Daoy (cell line): ENCODE measurements at regions not wholly inside any gene's neighbourhood (a gene's known extent, or its start where the extent isn't known, plus 50 kb on each side); places are given as distances from the start of the nearest gene placed in this dataset.
"Not testable (repeated sequence)": the region's sequence is repeated elsewhere in the genome, so short reads cannot be mapped to it uniquely, and the experiment has no call there.

Source experiments
- DNase-seq: peaks from one replicate; pipeline ENCODE4 v3.0.0-alpha.2; 2015; ENCODE audit warnings: low read depth

- DNase-seq = peak; percentile 57
Measured at GRCh38 chr12:67077617-67078016, 191.5 kb upstream of the CAND1 start.

DNA sequence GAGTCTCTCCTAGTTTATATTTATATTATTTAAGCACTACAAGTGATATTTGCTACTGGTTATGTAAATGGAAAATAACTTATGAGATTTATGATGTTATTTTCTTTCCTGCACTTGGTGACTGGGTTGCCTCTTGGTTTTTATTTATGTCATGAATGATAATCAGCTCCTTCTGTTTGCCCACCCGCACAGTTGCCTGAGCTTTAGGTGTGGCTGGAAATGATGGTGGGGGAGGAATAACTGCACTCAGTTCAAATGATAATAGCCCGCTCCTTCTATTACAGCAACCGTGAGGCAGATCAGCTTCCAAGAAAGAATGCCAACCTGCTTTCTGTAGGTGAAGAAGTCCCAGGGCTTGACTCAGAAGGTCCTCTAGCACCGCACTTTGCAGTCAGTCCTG is 190.2 kb upstream of the CAND1 start:
- DNase-seq = no peak

DNA sequence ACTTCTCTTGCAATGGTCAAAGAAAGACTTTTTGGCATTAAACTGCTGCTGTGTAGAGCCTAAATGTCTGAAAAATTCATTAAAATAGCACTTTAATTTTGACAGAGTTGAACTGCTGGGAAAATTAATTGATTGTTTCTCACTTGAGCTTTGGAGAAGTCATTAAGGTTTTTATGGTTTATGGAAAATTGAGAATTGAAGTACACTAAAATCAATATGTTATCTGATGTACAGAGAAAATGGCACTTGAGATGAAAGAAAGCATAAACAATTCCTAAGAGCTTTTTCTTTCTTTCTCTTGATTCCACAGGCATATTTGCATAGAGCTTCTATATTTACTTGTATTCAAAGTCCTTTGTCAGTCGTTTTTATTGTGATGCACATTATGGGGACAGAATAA is 188.5 kb upstream of the CAND1 start:
- DNase-seq = no peak

GRCh38 chr12:67082221-67082620 is 186.9 kb upstream of the CAND1 start:
- DNase-seq = no peak

DNA sequence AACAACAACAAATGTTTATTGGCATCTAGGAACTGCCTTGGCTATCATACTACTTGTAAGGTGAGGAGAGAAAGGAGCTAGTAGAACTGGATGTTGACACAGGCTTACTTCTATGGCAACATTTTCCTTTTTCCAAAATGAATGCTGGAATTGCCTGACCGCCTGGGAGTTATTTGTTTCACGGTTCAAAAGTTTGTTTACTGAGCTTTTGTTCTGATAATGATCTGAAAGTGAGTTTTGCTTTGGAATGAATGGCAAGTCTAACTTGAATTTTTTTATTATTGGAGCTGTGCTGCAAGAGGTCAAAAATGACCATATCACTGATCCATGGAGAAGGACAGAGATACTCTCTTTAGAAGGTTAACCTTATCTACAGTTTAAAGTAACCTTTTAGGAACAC is 183.5 kb upstream of the CAND1 start:
- DNase-seq = no peak

DNA sequence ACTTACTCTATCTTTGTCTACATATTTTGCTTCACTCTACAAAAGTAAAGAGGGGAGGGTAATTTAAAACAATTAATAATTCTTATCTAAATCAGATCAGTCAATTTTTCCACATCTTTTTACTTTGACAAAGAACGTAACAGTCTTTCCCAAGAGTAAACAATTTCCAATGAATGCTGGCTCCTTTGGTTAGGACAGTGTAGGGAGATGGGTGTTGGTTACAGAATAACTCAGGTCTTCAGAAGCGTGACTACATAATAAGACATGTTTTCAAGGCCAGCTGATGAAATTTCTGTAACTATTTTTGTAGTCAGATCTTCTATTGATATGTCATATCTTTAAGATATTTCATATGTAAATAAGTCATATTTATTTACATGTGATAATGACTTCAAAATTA is 183.0 kb upstream of the CAND1 start:
- DNase-seq = no peak

DNA sequence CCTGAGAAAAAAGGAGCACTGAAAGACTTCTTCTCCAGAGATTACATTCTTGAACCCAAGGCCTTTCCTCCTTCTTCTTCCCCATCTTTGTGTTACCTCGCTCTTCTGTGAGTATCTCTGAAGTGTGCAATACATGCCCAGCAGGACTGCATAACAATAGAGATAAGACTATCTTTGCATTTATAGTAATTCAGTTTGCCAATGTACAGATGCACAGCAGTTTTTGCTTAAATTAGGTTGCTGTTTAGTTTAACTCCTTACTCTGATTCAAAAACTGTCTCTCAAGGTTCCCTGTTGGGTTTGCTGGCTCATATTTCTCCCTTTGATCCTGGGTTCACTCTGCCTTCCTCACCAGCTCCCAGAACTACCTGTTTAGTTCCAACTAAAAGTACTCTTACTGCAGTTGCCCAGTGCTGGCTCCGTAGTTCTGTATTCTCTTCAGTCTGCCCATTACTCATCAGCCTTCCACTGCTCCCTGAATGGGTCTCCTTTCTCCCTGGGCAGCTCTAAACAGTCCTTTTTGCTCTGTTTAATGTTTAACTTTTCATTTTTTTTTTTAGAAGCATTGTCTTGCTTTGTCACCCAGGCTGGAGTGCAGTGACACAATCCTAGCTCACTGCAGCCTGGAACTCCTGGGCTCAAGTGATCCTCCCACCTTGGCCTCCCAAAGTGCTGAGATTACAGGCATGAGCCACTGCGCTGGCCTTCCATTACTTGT is 180.6 kb upstream of the CAND1 start:
- DNase-seq = no peak

DNA sequence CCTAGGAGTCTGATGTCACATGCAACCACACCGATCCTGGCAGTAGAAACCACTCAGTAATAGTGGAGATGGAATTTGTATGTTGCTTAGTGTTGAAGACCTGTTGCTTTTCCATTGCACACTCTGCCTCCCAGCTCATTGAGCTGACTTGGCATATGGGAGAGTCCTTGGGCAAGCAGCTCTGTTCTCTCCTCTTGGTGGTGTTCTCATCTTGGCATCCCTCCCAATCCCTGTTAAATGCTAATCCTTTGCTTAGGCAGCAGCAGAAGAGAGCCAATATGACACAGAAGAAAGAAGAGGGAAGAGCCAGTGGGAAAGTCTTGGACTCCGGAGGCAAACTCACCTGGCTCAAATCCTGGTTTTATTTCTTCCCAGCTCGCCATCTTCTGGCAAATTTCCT is 178.0 kb upstream of the CAND1 start:
- DNase-seq = no peak

GRCh38 chr12:67091678-67092077 is 177.5 kb upstream of the CAND1 start:
- no peak for DNase-seq

DNA sequence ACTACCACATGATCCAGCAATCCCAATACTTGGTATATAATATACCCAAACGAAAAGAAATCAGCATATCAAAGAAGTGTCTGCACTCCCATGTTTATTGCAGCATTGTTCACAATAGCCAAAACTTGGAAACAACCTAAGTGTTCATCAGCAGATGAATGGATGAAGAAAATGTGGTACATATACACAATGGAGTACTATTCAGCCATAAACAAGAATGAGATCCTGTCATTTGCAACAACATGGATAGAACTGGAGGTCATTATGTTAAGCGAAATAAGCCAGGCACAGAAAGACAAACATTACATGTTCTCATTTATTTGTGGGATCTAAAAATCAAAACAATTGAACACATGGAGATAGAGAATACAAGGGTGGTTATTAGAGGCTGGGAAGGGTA is 176.2 kb upstream of the CAND1 start:
- not testable (repeated sequence) for DNase-seq

DNA sequence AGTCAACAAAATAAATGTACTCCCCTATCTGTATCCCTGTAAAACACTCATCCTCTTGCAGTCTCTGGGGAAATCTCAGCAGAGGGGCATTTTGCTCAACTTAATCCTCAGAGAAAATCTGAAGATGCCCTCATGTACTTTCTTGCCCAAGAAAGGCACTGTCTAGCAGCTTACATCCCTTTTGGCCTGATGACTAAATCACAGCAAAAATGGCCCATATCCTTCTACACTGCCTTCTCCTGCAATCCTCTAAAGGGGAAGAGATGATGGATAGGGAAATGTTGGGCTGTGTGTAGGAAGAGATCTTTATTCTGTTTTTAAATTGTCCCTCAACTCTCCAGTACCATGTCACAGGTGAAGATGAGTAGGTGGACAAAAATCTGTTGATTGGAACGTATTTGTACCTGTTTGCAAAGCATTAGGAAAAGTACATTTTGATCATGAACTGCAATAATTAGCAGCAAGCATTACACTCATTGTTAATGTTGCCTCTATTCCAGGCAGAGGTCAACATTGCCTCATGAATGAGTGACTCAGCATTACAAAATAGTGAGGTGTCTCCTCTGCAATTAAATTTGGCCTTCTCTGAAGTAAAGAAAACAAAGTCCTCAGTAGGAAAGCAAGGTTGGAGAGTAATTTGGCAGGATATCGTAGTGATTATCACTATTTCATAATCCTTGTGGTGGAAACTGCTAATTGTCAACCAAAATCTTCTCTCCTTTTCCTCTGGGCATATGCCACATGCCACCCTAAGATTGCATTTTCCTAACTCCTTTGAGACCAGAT is 172.4 kb upstream of the CAND1 start:
- peak; percentile 65 for DNase-seq

DNA sequence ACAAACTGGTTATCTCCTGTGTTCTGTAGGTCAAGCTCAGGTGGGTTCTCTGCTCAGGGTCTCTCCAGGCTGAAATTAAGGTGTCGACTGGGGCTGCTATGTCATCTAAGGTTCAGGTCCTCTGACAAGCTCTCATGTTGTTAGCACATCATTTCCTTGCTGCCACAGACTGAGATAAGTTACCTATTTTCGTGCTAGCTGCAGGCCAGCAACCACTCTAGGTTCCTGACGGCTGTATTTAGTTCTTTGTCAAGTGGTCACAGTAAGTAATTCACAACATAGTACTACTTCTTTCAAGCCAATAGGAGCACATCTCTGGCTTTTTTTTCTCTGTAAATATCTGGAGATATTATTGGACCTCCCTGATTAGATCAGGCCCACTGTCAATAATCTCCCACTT is 169.3 kb upstream of the CAND1 start:
- DNase-seq = no peak

DNA sequence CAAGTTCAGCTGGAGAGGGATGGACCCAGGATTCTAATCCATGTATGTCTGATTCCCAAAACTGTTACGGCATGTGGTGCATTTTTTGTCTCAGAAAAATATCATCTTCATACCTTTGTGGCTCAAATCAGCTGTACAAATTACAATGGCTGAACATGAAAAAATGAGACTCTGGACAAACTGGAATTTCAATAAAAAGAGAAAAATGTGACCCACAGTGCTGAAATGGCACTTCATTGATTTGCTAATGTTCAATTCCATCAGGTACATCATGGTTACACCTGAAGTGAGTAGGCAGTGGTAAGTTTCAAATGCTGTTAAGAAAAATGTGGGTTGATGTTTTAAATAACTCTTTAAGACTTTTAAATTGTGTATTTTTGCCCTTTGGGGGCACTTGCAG is 165.6 kb upstream of the CAND1 start:
- DNase-seq = no peak

- no peak for DNase-seq
Measured at GRCh38 chr12:67107235-67107634, 161.9 kb upstream of the CAND1 start.

- DNase-seq = peak; percentile 6
Measured at GRCh38 chr12:67107751-67108269, 161.3 kb upstream of the CAND1 start.

DNA sequence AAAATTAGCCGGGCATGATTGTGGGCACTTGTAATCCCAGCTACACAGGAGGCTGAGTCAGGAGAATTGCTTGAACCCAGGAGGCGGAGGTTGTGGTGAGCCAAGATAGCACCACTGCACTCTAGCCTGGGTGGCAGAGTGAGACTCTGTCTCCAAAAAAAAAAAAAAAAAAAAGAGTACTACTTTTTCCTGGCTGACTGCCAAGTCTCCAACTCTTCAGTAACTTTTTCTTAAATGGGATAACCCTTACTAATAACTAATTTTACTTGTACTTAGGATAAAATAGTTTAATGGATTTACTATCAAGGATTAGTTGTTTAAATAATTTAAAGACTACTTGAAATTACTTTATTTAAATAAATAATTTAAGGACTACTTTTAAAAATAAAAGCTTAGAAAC is 158.8 kb upstream of the CAND1 start:
- DNase-seq = not testable (repeated sequence)

GRCh38 chr12:67111182-67111581 is 158.0 kb upstream of the CAND1 start:
- no peak for DNase-seq

- no peak for DNase-seq
Measured at GRCh38 chr12:67112586-67112985, 156.6 kb upstream of the CAND1 start.

DNA sequence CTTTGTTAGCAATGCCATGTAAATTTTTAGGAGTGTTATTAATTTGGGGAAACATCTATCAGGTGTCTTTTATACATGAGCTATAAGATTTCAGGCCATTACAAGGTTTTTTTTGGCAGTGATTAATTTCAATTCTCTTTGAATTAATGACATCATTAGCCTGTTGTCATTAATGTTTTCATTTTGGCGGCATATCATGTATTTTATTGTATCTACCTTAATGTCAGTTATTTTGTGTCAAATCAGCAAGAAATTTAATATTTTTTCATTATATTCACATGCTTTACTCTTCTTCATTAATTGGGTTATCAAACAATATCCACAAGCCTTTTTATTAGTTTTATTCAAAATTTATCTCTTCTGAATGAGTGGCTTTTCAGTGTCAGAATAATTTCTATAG is 153.0 kb upstream of the CAND1 start:
- no peak for DNase-seq

GRCh38 chr12:67122584-67122983 is 146.6 kb upstream of the CAND1 start:
- DNase-seq = no peak

GRCh38 chr12:67137256-67137655 is 131.9 kb upstream of the CAND1 start:
- peak; percentile 41 for DNase-seq

- no peak for DNase-seq
Measured at GRCh38 chr12:67141296-67142018, 127.7 kb upstream of the CAND1 start.

GRCh38 chr12:67145692-67146091 is 123.5 kb upstream of the CAND1 start:
- no peak for DNase-seq
